RPMI7951 (cell line): ENCODE measurements at regions not wholly inside any gene's neighbourhood (a gene's known extent, or its start where the extent isn't known, plus 50 kb on each side); places are given as distances from the start of the nearest gene placed in this dataset.
A peak's percentile ranks its signal among the peaks of the same experiment; 100 is the strongest.

Experiments used
- DNase-seq: peaks from one replicate; pipeline ENCODE4 v3.0.0-alpha.2; 2012; ENCODE audit warnings: low read depth

DNA sequence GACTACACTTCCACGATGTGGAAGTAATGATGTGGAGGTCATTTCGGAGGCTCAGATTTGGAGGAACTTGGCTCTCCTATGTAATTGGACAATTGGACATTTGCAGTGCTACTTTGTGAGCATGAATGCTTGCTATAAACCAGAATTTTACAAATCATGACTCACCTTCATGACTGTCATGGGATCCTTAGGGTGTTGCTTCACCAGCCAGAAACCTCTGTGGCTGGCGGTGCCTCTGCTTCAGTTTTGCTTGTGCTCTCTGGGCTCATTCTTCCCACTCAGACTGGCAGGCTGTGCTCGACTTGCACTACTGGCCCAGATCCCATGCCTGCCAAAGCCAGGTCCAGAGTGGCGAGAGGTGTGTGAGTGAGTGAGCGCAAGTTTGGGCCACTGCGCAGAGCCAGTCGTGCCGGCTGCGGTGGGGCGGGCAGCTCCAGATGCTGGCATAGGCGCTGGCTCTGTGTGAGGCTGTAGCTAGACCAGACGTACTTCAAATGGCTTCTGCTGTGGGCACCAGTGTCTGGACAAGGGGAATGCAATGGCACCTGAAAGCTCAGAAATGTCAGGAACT, 387.8 kb downstream of the AEBP2 start:
- DNase-seq = peak; percentile 16

DNA sequence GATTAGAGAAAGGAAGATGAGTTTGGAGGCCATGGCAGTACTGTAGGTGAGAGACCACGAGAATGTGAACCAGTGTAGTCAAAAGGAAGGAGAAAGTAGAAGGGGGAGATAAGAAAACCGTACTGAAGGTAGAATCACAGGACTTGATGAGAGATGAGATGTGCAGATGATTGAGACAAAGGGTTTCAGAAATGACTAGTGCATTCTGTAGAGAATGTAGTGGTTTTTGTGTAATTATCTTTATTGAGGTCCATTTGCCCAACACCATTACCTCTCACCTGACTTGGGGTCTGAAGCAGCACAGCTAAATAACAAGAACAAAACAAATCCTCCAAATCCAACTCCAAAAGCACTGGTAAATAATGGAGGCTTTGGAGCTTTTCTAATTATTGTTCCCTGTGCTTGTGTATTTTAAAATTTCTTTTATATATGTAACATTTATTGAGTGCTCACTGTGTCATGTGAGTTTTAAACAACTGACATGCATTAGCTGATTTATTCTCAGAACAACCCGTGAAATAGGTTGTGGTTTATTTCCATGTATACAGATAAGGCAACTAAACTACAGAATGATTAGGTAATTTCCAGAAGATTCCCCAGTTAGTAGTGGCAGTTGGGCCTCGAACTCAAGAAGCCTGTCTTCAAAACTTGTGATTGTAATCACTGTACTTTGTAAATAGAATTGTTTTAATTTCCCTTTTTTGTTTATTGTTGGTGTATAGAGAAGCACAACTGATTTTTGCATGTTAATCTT, 390.0 kb downstream of the AEBP2 start:
- no peak for DNase-seq

DNA sequence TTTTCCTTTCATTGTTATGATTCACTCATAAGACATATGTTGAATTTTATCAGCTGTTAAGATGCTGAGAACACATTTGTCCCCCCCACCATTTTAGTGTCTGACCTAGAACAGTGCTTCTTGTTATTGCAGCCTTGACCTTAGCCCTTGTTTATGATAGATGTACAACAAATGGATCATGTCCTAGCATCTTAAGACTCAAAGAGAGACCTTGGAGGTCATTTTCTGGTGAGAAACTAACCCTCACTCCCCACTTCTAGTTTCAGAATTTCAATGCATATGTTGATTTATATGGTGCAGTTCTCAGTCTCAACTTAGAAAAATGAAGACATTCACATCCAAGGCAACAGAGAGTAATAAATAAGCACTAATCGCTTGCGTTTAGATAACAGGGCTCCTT, 391.2 kb downstream of the AEBP2 start:
- no peak for DNase-seq

DNA sequence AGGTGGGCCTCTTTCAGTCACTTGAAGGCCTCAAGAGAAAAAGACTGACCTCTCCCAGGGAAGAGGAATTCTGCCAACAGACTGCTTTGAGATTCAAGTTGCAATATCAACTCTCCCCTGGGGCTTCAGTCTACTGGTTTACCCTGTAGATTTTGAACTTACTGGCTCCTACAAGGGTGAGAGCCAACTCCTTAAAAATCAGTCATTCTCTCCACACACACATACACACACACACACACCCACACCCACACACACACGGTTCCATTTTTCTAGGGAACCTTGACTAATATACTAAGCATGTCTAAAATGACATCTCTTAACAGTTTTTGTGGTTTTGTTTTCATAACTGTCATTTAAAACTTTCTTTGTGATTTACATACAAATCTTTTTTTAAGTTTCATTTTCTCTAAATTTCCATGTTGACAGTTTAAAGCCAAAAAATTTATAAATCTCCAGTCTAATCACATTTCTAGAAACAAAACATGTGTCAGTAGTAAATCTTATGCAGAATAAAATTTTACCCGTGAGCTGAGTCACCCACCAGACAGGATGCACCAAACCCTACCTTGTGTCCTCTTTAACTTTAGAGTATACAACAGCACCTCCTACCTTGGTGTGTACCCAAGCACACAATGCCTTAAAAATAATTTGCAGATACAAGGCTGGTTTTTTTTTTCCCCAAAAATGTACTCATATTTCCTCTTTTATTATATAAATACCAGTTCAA, 394.6 kb downstream of the AEBP2 start:
- DNase-seq = peak; percentile 61

DNA sequence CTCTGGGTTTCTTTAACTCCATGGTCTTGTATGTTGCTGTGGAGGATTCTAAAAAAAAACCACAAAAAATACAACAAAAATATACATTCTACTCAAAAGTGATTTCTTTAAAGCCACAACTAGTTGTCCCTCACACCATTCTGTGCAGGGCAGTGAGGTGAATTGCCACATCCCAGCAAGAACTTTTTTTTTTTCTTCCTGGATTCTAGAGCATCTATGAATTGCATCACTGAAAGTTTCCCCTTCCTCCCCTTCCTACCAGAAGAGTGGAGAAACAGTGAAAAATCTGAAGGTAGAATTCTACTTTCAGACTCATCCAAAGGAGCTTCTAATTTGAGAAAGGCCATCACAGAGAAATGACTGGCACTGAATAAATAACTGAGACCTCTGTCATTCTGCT, 395.3 kb downstream of the AEBP2 start:
- no peak for DNase-seq

DNA sequence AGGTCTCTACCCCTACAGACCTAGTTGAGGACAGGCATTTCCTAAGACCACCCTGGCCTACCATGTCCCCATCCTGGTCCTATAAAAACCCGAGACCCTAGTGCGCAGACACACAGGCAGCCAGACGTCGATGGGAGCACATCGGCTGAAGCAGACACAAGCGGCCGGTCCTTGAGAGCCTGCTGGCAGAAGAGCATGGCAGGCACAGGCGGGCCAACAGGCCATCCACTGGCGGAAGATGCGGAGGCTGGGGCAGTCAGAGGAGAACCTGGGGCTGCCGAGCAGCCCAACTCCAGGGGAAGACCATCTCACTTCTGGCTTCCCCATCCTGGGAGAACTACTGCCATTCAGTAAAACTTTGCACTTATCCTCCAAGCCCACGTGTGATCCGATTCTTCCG, 396.8 kb downstream of the AEBP2 start:
- DNase-seq = no peak

DNA sequence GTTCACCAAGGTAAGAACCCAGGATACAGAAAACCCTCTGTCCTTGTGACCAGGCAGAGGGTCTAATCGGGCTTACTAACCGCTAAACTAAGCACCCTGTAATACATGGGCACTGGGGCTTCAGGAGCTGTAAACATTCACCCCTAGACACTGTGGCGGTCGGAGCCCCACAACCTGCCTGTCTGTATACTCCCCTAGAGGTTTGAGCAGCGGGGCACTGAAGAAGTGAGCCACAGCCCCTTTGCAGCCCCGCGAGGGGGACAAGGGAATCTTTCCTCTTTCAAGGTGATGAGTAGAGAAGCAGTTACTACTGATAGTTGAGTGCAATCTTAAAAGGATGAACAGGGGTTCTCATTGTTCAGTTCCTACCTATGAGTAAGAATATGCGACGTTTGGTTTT, 397.2 kb downstream of the AEBP2 start:
- no peak for DNase-seq

DNA sequence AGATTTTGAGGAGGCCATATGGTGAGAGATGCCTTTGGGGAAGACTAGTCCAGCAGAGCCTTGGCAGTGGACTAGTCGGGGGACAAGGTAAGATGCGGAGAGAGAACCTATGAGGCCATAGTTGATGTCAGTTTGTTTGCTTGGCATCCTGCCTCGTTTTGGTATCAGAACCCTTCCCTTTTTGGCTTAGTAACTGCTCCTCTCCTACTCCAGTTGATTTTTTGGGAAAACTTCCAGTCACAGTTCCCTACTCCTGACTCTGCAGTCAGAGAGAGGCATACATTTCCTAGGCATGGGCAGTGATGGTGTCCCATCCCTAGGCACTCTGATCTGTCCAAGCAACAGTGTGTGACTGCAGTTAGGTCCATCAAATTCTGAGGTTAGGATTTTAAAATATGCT, 398.3 kb downstream of the AEBP2 start:
- DNase-seq = no peak

DNA sequence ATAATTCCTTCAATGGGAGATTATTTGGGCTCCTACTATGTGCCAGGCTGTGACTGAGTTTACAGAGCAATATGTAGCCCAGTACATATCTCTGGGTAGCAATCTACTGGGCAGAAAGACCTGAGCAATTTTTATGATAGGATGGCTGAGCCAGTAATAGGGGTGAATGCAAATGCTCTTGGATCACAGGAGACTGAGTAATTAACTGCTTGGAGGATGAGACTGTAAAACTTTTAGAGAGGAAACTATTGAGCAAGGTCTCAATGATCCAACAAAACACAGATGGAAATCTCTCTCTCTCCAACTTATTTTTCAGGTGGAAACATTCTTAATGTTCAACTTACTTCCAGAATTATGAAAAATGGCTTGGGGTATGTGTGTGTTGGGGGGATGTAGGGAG, 402.2 kb downstream of the AEBP2 start:
- no peak for DNase-seq

DNA sequence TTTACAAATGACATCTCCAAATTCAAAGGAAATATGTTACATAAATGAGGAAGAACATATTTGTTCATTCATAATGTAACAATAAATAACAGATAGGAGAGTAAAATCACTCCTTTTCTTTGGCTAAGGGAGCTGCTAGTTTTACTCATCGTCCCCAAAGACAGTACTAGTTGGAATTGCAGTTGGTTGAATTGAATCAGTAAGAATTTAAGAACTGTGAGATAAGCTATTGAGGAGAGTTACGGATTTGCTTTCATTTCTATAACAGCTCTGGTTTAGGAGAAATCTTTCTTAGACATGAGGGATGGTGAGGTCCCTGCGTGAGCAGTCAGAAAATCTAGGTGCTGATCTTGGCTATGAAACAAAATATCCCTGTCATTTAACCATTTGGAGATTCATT, 402.8 kb downstream of the AEBP2 start:
- DNase-seq = no peak

DNA sequence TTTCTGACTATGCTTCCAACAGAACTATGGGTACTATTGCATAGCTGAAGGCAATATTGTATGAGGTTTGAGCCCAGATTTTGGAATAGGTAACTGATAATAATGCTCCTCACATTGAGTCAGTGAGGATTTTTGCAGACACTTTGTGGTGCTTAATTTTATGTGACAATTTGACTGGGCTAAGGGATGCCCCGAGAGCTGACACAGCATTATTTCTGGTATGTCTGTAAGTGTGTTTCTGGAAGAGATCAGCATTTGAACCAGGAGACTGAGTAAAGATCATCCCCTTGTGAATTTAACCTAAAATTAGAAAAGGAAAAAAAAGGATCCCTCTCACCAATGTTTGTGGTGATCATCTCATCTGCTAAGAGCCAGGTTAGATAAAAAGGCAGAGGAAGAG, 404.9 kb downstream of the AEBP2 start:
- DNase-seq = no peak

DNA sequence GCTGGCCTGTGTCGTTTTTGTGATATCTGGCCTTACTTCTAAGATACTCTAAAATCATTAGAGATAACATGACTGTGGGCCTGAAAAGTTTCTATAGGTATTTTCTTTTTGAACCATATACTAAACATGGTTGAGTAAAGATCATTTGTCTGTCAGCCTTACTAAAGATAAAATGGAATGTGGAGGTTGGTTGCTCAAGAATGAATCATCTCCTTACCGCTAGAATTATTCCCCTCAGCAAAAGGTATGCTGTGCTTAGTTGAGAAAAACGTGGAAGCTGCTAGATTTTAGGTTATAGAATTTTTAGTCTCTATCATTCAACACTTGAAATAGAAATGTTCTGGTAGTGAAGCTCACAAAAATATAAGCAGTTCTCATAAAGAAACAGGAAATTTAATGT, 407.3 kb downstream of the AEBP2 start:
- peak; percentile 50 for DNase-seq

DNA sequence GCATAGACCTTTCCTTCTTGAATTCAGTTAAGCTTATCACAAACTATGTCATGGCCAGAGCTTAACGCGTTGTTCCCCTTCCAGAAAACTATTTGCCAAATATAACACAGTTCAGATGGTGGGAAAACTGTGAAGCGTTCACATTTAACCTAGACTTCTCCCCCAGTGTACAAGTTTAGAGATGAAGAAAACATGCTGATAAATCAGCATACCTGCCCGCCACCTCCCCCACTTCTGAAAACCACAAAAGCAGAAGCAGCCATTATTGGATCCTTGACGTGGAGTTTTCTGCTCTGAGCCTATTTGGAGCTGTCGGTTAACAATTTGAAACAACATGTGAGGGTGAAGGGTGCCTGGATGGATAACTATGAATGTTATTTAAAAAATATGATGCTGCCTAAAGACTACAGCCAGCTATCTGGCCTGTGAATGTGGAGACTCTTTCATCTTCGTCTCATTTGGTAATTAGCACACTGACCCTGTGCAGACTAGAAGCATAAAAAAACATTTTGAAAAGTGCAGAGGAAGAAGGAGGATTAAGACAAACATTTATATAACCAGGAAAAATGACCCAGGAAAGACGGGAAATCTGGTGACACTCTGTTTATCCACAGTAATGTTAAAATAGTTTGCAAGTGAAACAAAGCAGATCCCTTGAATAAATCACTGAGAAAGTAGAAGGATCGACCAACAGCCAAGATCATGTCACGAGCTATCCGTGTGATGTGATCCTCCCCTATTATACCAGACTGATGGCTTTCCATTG, 408.2 kb downstream of the AEBP2 start:
- DNase-seq = no peak

DNA sequence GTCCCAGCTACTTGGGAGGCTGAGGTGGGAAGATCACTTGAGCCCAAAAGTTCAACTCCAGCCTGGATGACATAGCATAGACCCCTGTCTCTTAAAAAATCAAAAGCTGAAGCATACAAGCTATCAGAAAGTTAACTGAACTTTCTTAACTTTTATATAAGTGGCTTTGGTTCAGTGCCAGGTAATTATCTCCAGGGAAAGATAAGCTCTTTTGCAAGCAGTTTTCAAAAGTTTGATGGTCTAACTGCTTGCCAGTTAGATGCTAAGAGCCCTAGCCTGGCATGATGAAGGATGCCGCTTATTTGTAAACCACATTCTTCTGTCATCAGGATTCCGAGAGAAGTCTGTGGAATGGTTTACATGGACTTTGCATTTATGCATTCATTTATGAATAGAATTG, 409.1 kb downstream of the AEBP2 start:
- DNase-seq = no peak

DNA sequence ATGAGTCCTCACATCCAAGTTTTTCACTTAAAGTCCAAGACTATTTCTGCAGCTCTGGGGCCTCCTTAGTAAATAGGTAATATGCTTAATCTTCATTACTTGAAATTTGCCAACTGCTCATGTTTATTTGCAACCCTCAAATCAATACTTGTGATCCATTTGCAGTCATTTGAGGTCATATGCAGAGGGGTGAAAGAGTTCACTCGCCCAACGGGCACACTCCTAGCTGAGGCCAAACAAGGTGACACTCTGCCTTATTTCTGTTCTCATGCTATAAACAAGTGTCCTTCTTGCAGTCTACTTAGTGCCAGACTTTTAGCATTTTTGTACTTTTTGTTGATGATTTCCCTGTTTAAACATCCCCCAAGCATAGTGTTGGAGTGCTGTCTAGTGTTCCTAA, 409.9 kb downstream of the AEBP2 start:
- no peak for DNase-seq

DNA sequence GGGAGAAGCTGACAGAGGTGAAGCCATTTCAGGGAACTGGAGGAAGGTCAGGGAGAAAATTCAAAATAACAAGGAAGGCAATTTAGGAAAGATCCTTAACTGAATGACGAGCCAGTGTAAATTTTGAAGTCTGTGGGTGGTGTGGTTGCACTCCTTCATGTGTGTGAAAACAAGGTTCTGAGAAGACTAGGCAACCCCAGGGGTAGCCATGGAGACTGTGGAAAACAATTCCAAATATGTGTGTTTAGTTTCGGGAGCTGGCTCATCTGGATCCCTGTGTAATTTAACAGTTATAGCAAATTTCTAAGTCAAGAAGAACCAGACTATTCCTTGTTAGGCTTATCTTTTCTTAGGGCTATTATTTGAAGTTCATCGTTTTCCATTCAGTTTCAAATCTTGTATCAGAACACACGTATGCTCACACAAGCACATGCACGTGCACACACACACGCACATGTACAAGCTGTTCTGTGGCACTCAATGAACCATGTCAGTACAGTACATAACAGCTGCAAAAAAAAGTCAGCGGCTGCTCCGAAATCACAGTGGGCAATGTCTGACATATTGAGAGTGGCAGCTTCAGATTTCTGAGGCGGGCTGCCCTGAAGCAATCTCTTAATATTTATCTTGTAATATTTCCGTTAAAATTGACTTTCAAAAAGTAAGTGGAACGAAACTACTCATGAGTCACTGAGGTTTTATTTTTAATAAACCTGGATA, 411.2 kb downstream of the AEBP2 start:
- DNase-seq = peak; percentile 63

DNA sequence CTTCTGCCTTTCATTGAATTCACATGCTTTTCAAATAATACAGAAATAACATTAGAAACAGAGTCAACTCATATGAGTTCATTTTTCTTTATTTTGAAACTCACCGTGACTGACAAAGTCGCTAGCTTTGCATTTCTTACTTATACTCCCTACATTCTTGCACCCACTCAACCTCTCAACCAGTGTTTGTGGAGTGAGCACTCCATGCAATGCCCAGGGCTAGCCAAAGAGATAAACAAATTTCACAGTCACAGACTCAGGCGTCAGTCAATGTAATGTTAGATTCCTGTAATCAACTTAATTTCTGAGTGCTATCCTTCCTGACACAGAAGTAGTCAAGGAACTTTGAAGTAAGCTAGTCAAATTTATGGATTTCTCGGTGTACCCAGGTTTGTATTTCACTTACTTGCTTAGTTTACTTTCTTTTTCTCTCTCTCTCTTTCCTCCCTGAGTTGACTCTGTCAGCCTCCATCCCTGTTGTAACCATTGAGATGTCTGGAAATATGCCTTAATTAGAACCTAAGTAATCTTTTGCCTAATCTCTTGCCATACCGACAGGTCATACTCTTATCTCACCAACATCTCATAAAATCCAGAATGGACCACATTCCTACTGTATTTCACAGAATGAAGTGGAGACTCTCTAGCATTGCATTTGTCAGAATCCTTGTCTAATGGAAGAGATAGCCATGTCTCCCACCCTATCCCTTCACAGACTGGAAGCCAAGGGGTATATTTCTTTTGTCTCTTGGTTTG, 413.0 kb downstream of the AEBP2 start:
- DNase-seq = no peak

DNA sequence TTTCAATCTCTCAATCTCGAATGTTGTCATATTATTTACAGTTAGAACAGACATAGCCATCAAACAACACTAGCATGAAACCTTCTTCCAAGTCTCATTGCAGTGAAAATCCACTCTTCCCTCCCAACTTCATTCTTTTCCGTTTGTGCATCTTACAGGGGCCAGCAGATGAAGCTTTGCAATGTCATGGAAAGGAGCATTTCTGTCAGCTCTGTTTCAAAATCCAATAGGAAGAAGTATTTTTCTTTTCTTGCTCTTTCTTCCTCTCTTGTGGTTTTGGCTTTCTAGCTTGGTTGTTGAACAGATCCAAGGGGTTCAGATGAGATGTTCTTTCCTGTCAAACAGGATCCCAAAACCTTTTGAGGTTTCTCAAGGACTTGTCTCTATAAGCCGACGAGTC, 416.6 kb downstream of the AEBP2 start:
- no peak for DNase-seq

DNA sequence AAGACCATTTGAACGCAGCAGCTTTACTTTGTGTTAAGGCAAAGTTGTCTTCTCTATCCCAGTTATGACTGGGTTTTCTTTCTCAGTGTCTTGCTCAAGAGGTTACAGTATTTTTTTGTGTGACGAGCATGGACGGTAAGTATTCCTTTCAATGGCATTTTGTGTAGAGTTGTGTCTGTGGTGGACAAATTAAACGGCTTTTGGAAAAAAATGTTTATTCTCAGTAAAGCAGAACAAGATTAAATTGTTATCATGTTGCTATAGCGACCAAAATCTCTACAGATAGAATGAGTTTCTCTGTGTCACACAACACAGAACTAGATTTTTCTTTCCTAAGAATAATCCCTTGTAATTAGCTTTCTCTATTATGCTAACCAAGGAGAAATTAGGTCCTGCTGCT, 417.1 kb downstream of the AEBP2 start:
- no peak for DNase-seq

DNA sequence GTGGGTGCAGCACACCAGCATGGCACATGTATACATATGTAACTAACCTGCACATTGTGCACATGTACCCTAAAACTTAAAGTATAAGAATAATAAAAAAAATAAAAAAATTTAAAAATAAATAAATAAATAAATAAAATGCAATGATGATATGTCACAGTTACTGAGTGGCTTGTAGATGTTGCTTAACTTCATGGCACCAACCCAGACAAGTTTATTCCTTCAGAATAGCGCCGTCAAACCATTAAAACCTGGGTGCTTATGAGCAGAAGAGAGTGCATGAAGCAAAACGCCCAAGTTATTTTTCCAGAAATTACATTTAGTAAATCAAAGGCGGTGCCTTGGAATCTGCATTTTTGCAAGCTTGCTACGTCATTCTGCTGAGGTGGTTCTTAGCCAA, 417.9 kb downstream of the AEBP2 start:
- DNase-seq = no peak

DNA sequence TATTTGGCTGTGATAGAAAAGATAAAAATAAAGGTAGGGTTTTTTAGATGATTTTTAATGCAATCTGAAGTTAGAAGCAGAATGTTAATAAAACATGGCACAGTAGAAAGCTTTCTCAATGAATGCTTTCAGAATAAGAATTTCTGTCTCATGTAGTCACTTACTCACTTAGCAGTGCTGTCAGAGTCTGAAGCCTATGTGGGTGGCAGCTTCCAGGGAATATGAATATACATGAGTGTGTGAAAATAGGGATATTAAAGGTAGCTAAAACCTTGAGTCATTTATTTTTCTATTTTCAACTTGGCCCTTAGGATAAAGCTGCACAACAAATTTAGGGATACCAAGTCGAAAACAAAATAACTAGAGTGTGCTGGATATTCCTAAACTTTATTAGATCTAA, 427.9 kb downstream of the AEBP2 start:
- no peak for DNase-seq
